Right renal cortex interstitium (tissue), 3 donors: ENCODE measurements at regions not wholly inside any gene's neighbourhood (a gene's known extent, or its start where the extent isn't known, plus 50 kb on each side); places are given as distances from the start of the nearest gene placed in this dataset.
A peak's percentile ranks its signal among the peaks of the same experiment; 100 is the strongest.

Experiments
- DNase-seq, 3 donors: peaks; one replicate each; pipeline ENCODE4 v3.0.0-alpha.2; 2013; ENCODE audit warnings: low read depth in 3 of 3, low spot score in 2 of 3

DNA sequence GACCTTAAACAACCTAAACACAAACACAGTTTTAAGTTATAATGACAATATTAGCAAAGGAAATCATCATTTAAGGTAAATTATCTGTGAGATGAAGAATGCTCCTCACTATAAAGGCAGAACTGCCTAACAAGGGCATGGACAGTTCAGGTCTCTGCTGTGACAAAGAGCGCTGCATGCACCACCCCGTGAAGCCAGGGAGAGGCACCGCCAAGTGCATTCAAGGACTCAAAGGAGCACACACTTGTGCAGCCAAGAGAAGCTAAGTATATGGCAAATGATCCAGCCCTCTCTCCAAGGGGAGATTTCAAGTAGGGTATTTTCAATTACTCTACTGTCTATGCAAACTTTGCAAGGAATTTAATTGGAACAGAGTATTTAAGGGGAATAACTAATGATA is 126.0 kb downstream of the RAP2A start:
- no peak for DNase-seq

DNA sequence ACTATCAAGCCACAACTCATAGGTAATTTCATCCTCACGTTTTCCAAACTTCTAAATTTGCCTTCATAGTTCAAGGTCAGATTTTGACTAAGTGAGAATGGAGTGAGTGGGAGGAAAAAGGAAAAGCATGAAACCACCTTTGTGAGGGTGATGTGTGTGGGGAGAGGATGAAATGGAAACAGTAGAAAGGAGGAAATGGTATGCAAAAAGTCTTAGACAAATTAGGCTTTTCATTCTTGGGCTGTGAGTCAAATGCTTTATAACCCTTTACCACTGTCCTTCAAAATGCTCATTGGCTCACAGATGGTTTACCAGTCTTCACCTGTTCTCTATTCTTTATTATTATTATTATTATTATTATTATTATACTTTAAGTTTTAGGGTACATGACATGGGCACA is 127.2 kb downstream of the RAP2A start:
- no peak for DNase-seq

DNA sequence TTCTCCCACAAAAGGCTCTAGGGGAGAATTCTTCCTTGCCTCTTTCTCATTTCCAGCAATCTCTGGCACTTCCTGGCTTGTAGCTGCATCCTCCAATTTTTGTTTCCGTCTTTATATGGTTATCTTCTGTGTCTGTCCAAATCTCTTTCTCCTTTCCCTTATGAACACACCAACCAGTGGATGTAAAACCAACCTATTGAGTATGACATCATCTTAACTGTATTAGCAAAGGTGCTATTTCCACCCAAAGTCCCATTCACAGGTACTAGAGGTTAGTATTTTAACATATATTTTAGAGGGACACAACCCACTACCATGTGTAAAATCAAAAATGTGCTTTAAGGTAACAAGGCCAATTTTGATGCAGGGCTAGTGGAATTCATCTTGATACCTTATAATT is 129.0 kb downstream of the RAP2A start:
- no peak for DNase-seq

DNA sequence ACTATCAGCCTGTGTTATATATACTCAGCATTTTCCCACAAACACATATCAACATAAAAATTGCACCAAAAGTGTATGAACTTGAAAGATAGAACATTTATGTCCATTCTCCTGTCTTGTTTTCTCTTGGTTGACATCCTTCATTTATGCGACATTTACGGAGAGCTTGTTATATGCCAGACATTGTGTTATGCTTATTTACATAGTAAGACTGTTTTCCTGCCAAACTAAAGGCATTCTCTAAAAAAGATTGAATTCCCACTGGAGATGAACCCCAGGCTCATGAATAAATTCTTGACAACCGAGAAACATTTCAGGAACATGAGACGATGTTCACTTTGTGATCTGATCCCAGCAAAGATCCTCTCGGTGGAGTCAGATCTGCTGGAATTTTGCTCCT is 131.0 kb downstream of the RAP2A start:
- no peak for DNase-seq

DNA sequence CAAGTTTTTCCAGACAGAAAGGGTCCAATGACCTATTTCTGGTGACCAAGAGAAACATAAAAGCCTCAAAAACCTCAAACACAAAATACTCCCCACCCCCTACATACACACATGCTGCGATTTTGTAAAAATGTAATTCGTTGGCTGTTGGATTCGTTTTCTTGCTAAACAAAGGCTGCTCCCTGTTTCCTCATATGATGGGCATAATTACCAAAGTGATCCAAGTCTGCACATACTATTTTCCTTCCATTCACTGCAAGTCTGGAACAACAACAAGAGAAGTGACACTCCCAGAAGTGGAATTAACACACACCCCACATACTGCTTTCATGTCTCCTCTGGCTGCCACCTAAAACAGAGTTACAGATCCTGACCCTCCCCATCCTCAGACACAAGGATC is 131.9 kb downstream of the RAP2A start:
- no peak for DNase-seq

DNA sequence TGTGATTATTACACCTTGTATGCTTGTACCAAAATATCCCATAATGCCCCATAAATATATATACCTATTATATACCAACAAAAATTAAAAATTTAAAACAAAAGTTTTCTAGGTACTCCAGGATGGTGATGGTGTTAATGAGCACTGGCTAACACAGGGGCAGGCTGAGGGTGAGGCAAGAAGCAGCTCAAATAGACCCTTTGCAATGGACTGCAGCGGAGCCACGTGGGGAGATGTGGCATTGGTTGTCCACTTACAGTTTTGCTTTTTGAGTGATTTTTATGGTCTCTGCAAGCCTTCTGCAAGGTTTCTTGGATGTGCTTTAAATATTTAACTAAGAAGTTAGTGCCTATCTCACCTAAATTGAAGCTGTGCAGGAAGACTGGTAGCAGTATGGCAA is 132.9 kb downstream of the RAP2A start:
- no peak for DNase-seq

DNA sequence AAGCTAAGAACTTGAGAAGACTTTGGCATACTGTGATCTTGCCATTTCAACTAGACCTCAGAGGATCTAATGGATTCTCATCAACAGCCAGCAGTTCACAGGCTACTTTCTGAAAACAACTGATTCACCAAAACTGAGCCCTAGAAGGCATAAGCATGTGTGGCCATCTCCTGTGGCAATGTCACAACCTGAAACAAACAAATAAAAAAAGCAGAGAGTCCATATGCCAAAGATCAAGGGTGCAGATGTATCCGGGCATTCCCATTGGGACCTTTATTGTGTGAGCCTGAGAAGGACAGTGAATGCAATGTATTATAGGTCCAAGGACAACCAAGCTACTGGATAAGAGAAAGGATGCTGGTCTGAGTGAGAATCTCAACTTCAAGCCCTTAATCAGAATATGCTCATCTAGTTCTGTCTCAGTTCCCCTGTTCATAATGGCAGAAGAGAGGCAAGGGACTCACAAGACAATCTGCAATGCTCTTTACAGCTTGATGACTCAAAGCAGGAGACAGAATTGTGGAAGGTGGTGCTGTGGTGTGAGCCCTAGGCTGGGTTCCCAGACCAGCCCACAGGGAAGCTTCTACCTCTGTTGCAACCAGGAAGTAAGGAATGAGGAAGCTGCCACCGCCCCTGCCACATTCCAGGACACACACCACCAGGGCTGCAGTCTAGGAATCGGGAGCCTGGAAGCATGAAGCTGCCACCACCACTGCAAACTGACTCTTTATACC is 133.7 kb downstream of the RAP2A start:
- no peak for DNase-seq

DNA sequence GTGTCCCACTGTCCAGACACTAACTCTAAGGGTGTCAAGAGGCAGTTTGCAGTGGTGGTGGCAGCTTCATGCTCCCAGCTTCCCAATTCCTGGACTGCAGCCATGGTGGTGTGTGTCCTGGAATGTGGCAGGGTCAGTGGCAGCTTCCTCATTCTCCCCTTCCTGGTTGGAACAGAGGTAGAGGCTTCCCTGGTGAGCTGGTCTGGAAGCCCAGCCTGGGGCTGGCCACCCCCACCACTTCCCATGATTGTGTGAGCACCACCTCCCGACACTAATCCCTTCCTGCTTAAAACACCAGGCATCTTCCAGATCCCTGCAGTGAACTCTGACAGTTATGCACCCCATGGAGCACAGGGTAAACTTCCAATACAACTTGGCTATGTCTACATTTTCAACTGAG is 134.9 kb downstream of the RAP2A start:
- no peak for DNase-seq

DNA sequence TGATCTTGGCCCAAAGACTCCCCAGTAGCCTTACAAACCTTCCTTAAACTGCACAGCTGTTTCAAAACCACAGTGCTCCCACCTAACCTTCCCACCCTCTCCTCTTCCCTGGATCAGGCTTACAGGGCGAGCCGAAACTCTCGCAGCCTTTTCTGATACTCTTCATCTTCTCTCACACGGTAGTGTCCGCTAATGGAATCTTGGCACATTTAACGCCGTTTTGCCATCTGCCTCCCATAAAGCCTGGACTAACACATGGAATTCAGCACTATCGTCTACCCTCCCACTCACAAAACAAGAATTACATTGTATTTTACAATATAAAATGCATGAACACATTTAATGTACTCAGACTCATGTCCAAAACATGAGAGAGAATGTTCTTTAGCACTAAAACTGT is 135.9 kb downstream of the RAP2A start:
- no peak for DNase-seq

DNA sequence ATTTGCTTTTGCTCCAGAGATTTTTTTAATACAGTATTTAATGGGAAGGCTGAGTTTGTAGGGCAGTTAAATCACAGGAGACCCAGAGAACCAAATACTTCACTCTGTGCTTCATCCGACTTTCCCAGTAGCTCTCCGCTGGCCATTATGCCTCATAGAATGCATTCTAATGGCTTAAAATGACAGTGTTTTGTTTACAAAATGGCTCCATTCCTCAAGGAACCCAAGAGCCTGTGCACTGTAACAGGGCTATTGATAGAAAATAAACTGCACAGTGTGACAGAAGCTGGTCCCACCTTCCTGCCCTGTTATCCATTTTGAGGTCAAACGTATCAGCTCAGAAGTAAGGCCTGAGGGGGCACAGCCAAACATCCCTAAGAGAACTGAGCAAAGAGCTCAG is 136.5 kb downstream of the RAP2A start:
- DNase-seq: no peak

DNA sequence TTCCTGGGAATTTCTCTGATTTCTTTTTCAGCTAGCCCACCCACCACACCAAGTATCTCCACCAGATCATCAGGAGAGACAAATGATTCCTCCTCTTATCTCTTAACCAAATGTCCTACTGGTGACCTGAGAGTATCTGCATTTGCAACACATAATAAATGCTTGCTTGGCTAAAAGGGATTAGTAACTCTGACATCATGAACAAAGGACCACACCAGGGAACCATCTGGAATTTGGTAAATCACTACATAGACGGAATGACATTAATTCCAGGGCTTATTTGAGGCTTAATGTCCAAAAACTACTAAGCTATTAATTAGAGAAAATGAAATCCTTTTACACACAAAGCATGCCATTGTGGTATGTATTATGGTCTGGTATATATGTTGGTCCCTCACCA is 139.0 kb downstream of the RAP2A start:
- no peak for DNase-seq

DNA sequence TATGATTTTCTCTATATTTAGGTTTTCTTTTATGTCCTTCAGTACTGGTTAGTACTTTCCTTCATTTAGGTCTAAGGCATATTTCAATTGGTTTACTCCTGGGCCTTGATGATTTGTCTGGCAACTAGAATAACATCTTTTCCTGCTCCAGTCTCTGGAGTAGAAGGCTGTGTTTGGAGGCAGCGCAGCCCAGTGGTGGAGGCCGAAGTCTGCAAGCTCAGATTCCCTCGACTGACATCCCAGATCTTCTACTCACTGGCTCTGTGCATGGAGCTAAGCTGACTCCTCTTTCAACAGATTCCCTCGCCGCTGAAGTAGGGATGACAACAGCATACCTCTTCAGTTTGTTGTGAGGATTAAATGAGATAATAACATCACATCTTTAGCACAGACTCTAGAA is 141.0 kb downstream of the RAP2A start:
- no peak for DNase-seq

DNA sequence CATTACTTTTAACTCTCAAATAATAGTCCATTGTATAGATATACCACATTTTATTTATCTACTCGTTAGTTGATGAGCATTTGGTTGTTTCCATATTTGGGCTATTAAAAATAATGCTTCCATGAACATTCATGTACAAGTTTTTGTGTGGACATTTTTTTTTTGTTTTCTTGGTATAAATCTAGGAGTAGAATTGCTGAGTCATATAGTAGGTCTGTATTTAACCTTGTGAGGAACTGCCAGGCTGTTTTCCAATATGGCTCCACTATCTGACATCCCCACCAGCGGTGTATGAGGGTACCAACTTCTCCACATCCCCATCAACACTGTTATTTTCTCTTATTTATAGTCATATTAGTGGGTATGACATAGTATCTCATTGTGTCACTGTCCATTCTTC is 143.1 kb downstream of the RAP2A start:
- DNase-seq: no peak

DNA sequence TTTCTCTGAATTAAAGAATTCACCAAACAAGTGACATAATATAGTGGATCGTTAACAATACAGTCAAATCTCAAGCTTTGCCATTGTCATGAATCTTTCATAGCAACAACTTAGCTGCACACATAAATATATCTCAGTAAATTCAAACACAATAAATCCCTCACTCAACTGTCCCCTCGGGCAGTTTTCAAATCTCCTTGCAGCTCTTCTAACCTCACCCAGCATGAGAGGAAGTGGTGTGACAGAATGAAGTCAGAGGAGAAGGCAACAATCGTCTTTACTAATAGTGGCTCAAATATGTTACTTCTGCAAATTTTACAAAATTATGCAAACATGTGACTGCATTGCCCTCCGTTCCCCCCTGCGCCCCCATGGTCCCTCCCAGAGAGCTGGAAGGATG is 148.2 kb downstream of the RAP2A start:
- DNase-seq: no peak

DNA sequence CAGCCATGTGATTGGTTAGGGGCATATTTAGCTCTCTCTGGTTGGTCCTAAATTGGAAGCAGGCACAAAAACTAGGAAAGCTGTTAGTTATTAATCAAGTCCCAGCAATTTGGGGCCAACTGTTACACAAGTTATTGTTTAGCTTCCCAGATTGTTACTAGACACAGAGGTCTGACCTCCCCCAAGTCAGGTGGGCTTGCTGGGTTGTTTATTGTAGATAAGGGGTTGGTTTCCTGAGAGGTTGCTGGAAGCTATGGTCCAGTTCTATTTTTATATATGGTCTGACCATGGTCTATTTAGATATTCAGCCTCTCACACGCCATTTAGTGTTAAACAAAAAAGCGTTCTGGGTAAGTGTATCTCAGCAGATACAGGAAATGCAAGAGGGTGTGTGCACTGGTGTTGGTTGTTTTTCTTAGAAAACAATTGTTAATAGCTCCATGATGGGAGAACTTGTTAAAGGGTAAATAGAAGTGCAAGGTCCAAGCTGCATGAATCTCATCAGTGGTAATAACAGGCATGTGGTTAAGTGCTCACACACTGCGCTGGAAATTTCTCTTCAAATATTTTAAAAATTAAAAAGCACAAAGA is 150.0 kb downstream of the RAP2A start:
- DNase-seq: no peak

DNA sequence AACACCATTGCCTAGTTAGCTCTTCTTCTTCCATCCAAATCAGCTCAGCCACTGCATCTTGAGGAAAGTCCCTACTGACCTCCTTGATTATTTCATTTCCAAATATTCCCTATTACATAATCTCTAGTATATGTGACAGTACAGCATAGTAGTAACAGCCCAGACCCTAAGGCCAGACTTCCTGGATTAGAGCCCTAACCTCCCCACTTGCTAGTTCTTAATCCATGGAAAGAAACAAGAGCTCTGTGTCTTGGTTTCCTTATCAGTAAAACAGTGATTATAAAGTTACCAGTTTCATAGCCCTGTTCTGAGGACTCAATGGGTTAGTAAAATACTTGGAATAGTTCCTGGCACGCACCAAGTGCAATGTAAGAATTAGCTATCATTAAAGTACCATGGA is 153.0 kb downstream of the RAP2A start:
- no peak for DNase-seq

DNA sequence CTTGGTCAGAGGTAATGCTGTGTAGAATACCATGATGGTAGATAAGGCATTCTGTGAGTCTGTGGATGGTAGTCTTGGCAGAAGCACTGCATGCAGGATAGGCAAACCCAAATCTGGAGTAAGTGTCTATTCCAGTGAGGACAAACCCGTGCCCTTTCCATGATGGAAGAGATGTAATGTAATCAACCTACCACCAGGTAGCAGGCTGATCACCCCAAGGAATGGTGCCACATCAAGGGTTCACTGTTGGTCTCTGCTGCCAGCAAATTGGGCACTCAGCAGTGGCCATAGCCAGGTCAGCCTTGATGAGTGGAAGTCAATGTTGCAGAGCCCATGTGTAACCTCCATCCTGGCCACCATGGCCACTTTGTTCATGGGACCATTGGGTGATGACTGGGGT is 155.0 kb downstream of the RAP2A start:
- DNase-seq: no peak

DNA sequence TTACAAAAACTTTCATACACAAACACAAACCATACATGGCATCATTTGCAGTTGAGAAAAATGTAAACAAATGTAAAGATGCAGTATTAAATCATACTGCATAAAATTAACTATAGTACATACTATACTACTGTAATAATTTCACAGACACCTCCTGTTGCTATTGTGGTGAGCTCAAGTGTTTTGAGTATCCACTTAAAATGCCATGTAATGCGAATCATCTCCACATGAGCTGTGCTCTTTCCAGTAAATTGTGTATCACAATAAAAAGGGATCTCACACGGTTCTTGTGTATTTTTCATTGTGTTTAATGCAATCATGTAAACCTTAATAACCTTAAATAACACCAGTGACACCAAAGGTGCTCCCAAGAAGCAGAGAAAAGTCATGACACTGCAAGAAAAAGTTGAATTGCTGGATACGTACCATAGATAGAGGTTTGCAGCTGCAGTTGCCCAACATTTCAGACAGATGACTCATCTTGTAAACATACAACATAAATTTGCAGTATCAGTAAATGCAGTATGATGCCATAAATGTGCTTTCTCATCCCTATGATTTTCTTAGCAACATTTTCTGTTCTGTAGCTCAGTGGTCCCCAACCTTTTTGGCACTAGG is 166.6 kb downstream of the RAP2A start:
- no peak for DNase-seq

DNA sequence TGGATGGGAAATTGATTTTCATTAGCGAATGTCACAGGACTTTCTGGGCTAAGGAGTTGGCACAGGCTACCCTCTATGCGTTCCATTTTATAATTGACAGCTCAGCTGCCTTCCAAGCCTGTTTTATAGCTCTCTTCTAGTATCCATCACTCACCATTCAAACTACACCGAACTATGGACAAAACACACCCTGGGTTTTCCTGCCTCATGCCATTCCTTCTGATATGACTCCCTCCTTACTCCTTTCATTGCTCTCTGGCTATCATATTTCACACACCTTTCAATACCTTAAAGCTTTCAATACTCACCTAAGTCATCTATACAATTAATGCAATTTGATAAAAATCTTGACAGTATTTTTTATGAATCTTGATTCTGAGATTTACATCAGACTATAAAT is 181.3 kb downstream of the RAP2A start:
- no peak for DNase-seq

DNA sequence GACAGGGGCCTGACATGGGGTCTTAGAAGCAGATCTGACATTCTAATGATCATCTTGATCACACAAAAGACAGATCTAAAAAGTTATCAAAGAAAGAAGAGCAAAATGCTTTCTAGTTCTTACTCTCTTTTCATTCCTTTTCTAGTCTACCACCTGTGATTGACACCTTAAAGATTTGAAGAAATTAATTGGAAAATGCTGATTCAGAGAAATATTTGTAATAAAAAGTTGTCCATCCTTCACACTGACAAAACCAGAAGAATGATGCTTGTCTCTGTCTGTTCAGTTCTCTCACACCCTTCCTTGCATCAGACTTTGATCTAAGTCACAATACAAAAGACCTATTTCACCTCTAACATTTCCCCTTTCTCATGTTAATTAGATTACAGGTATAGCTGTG is 182.4 kb downstream of the RAP2A start:
- DNase-seq: no peak

DNA sequence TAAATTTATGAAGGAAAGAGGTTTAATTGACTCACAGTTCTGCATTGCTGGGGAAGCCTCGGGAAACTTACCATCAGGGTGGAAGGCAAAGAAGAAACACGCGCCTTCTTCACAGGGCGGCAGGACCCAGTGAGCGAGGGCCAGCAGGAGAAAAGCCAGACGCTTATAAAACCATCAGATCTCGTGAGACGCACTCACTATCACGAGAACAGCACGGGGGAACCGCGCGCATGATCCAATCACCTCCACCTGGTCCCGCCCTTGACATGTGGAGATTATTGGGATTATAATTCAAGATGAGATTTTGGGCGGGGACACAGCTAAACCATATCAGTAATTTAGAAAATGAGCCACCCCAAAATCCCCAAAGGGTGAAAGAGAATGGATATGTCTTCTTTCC is 187.1 kb downstream of the RAP2A start:
- no peak for DNase-seq

DNA sequence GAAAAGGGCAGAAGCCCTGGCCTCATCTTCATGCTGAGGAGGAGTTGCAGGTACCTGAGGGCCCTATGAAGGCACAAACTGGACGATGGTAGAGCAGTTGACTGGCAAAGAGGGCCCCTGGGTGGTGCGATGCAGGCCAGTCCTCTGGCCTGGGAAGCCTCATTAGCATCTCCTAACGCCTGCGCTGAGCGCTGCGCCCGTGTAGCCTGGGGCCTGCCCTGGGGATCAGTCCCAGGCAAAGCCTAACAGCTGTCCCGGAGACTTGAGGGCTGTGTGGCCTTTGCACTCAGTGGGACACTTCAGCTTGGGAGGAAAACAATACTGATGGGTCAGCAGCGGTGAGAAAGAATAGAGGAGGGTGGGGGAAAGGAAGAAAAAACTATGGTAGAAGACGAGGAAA is 187.7 kb downstream of the RAP2A start:
- no peak for DNase-seq

DNA sequence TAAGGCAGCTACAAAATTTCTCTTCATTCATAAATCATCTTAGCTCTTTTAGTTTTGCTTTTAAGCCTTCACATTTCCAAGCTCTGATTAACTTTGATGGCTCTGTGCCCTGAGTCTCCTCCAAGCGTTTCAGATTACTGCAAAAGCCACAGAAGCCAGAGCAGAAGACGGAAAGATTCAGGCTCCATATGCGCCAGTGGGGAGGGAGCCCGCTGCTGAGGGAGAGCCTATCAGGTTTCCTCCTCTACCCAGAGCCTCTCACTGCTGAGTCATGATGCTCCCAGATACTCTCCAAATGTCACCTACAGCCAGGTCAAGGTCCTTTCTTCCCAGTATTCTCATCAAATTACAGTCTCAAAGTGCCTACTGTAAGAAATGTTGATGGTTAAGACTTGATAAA is 193.6 kb downstream of the RAP2A start:
- DNase-seq: peak; percentile 31 to 64 (median 47)
